GM10248 (cell line): ENCODE measurements at regions not wholly inside any gene's neighbourhood (a gene's known extent, or its start where the extent isn't known, plus 50 kb on each side); places are given as distances from the start of the nearest gene placed in this dataset.

Experiments used
- CTCF ChIA-PET: fragments of 300-600 bp; sonication (Branson Sonifier 250); formaldehyde crosslinking; extraction: SDS; loops from one replicate; lab custom pipeline; 2021; ENCODE audit warnings: antibody characterized with exemption; lab: Yijun Ruan, JAX
- POLR2A ChIA-PET: fragments of 350-650 bp; sonication (Branson Sonifier 250); formaldehyde crosslinking; extraction: SDS; loops from one replicate; lab custom pipeline; 2020; ENCODE audit warnings: antibody characterized with exemption; lab: Yijun Ruan, JAX
- DNase-seq: peaks from one replicate; pipeline ENCODE4 v3.0.0; 2012; ENCODE audit errors: extremely low spot score
- CTCF ChIP-seq: IDR thresholded peaks from 2 replicates; pipeline ENCODE4 v1.5.1; 2012; ENCODE audit warnings: mild to moderate bottlenecking, low read depth; ENCODE audit errors: extremely low read depth, missing control alignments, control extremely low read depth

- POLR2A ChIA-PET, result no interaction called here
- no peak for TF ChIP-seq CTCF
- DNase-seq, result no peak
- CTCF ChIA-PET, result no interaction called here
Observed at GRCh38 chr7:113008755-113009154, 77.9 kb downstream of the GPR85 start.

GRCh38 chr7:113004726-113005454 is 81.7 kb downstream of the GPR85 start:
- ChIA-PET CTCF (no interaction called here), POLR2A (no interaction called here)
- no peak for DNase-seq
- TF ChIP-seq CTCF, result no peak

DNA sequence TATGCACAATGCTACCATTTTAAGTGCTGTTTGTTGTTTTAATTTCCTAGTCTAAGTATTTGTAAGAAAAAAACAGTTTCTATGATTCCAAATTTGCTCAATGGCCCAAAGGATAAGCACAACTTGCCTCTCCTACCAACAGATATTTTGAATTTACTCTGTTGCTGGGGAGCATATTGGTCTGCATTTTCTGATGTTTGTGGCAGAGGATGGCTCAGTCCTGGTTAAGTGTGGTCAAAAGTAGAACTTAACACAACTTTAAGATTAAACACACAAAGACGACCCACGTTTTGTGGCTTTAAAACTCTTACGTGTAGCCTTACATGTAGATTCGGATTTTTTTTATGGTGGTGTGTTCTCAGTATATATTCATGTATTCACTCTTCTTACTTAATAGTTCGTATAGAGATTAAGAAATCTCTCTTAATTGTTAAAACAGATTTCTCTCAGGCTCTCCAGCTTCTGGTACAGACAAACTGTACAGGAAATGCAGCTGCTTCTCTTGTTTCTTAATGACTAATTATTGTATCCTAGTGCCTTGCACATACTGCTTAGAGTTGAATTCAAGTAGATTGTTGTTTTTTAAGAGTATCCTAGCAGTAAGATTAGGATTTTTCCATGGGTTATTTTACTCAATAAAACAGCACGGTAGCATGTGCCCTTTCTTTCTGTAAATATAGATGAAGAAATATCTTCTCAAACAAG is 86.2 kb downstream of the GPR85 start:
- CTCF ChIA-PET, result interaction anchor here (1.0 kb wide), 1 partner anchor 8 kb away, joined by 3 read pairs; no protein-coding TSS in a partner anchor
- TF ChIP-seq CTCF, result no peak
- no peak for DNase-seq
- POLR2A ChIA-PET, result no interaction called here

- TF ChIP-seq CTCF, result no peak
- CTCF ChIA-PET, result no interaction called here
- no peak for DNase-seq
- POLR2A ChIA-PET, result no interaction called here
Observed at GRCh38 chr7:112997831-112998230, 88.8 kb downstream of the GPR85 start.

- ChIA-PET CTCF (no interaction called here), POLR2A (no interaction called here)
- no peak for TF ChIP-seq CTCF
- no peak for DNase-seq
Observed at GRCh38 chr7:112996331-112996871, 90.2 kb downstream of the GPR85 start.

DNA sequence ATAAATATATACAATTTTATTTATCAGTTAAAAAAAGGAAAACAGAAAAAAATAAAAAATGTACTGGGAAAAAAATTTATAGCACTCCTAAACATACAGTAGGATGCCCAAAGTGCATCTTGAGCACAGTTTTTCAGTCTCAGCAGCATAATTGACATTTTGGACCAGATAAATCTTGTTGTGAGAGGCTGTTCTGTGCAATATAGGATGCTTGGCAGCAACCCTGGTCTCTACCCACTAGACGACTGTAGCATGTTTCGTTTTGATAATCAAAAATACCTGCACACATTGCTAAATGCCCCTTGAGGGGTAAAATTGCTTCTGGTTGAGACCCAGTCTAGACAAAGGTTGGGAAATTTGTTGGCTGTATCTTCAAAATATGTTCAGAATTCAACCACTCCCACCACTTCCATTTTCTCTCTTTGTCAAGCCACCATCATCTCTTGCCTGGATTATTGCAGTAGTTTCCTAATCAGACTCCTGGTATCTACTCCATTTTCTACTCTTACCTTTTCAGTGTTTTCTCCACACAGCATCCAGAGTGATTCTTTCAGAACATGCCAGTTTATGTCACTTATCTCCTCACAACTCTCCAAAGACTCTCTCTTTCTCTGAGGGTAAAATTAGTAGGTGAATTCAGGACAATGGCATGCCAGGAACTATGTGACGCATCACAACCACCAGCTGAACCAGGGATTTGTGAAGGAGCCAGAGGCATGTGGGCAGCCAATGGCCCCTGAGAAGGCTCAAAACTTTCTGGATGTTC is 91.4 kb downstream of the GPR85 start:
- POLR2A ChIA-PET, result no interaction called here

More for the DNA sequence above, 91.4 kb downstream of the GPR85 start:
- DNase-seq, result no peak
- no peak for TF ChIP-seq CTCF
- CTCF ChIA-PET, result no interaction called here
